Right lobe of liver (tissue), 4 donors: ENCODE measurements at regions not wholly inside any gene's neighbourhood (a gene's known extent, or its start where the extent isn't known, plus 50 kb on each side); places are given as distances from the start of the nearest gene placed in this dataset.

Source experiments
- POLR2A ChIP-seq: fragments of 450-650 bp; IDR thresholded peaks from one replicate; pipeline ENCODE4 v1.6.1; 2017; ENCODE audit warnings: antibody characterized with exemption, mild to moderate bottlenecking
- TF ChIP-seq, protein P1 (sequence below), 4 donors: fragments of 200-600 bp in 3 of 4; fragments of 450-650 bp in 1 of 4; IDR thresholded peaks; one replicate each; pipeline versions ENCODE4 v1.5.1 to v1.8.0; 2016 to 2022; ENCODE audit warnings: antibody characterized with exemption in 4 of 4, mild to moderate bottlenecking in 2 of 4
- donor health status: DM: no; HTN: no; CAD: no.
- donor health status: DM: no; HTN: no; CAD: no.
- donor health status: DM: no; HTN: yes; CAD: no.

DNA sequence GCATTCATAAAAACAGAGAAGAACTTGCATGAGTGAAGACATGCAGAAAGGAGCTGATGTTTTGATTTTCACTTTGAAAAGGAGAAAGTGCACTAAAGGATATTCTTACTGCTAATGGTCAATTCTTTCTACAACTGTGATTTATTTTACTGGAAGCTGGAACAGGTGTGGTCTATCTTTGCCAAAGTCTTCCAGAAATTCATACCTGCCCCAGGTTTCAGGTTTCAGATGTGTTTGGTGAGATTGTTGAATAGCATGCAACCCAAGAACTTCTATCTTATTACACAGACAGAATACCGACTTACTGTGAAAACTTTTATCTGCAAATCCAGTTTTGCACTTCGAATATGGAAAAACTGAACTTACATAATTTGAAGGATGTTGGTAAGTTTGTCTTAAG lies 388.3 kb downstream of the PDGFC start:
- TF ChIP-seq, protein P1, sequence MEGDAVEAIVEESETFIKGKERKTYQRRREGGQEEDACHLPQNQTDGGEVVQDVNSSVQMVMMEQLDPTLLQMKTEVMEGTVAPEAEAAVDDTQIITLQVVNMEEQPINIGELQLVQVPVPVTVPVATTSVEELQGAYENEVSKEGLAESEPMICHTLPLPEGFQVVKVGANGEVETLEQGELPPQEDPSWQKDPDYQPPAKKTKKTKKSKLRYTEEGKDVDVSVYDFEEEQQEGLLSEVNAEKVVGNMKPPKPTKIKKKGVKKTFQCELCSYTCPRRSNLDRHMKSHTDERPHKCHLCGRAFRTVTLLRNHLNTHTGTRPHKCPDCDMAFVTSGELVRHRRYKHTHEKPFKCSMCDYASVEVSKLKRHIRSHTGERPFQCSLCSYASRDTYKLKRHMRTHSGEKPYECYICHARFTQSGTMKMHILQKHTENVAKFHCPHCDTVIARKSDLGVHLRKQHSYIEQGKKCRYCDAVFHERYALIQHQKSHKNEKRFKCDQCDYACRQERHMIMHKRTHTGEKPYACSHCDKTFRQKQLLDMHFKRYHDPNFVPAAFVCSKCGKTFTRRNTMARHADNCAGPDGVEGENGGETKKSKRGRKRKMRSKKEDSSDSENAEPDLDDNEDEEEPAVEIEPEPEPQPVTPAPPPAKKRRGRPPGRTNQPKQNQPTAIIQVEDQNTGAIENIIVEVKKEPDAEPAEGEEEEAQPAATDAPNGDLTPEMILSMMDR (IDR thresholded peaks at IDR 0.05) = no peak
- TF ChIP-seq POLR2A = no peak
